ENCODE measurements at regions not wholly inside any gene's neighbourhood (a gene's known extent, or its start where the extent isn't known, plus 50 kb on each side); places are given as distances from the start of the nearest gene placed in this dataset.

DNA sequence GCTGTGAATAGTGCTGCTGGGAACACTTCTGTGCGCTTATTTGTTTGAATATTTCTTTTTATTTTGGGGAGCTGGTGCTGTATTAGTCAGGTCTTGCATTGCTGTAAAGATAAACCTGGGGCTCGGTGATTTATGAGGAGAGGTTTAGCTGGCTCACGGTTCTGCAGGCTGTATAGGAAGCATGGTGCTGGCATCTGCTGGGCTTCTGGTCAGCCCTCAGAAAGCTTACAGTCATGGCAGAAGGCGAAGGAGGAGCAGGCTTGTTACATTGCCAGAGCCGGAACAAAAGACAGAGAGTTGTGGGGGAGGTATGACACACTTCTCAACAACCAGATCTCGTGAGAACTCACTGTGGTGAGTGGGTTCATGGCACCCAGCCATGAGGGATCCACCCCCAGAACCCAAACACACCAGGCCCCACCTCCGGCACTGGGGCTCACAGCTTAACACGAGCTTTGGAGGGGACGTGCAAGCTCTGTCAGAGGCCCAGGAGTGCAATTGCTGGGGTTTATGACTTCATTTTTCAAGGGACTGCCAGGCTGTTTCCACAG lies 68.8 kb upstream of the GATA5 start:
- TF ChIP-seq, protein P1, sequence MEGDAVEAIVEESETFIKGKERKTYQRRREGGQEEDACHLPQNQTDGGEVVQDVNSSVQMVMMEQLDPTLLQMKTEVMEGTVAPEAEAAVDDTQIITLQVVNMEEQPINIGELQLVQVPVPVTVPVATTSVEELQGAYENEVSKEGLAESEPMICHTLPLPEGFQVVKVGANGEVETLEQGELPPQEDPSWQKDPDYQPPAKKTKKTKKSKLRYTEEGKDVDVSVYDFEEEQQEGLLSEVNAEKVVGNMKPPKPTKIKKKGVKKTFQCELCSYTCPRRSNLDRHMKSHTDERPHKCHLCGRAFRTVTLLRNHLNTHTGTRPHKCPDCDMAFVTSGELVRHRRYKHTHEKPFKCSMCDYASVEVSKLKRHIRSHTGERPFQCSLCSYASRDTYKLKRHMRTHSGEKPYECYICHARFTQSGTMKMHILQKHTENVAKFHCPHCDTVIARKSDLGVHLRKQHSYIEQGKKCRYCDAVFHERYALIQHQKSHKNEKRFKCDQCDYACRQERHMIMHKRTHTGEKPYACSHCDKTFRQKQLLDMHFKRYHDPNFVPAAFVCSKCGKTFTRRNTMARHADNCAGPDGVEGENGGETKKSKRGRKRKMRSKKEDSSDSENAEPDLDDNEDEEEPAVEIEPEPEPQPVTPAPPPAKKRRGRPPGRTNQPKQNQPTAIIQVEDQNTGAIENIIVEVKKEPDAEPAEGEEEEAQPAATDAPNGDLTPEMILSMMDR (IDR thresholded peaks at IDR 0.05): no peak
- no peak for TF ChIP-seq POLR2A (IDR thresholded peaks at IDR 0.05)

Measured in esophagus squamous epithelium (tissue), 4 donors.